RWPE1 (cell line): ENCODE measurements at regions not wholly inside any gene's neighbourhood (a gene's known extent, or its start where the extent isn't known, plus 50 kb on each side); places are given as distances from the start of the nearest gene placed in this dataset.

Source experiments
- CTCF ChIA-PET: fragments of 350-600 bp; sonication (Branson Sonifier 250); formaldehyde crosslinking; extraction: SDS; loops from one replicate; lab custom pipeline; 2021; lab: Yijun Ruan, JAX
- POLR2A ChIA-PET: fragments of 400-600 bp; formaldehyde crosslinking; extraction: SDS; loops from one replicate; lab custom pipeline; 2020; ENCODE audit warnings: antibody characterized with exemption; ENCODE audit not compliant: low non-redundant PET; lab: Yijun Ruan, JAX
- DNase-seq: peaks from one replicate; pipeline ENCODE4 v3.0.0; 2012; ENCODE audit warnings: low spot score
- H3K27ac ChIP-seq: fragments of 450-650 bp; 2 replicates; pipeline ENCODE4 v1.5.1; 2017
- TF ChIP-seq, protein P1 (sequence below): fragments of 450-650 bp; conservative IDR thresholded peaks from 2 replicates; pipeline ENCODE4 v1.5.1; 2017; ENCODE audit warnings: low read depth, mild to moderate bottlenecking

GRCh38 chr15:46723308-46723707, 994.0 kb upstream of the SEMA6D start:
- H3K27ac ChIP-seq: no peak overlapping the region
- ChIA-PET POLR2A (no interaction called here), CTCF (interaction anchor here (0.7 kb wide), 1 partner anchor 1033 kb away, joined by 3 read pairs; no protein-coding TSS in a partner anchor)
- TF ChIP-seq, protein P1, sequence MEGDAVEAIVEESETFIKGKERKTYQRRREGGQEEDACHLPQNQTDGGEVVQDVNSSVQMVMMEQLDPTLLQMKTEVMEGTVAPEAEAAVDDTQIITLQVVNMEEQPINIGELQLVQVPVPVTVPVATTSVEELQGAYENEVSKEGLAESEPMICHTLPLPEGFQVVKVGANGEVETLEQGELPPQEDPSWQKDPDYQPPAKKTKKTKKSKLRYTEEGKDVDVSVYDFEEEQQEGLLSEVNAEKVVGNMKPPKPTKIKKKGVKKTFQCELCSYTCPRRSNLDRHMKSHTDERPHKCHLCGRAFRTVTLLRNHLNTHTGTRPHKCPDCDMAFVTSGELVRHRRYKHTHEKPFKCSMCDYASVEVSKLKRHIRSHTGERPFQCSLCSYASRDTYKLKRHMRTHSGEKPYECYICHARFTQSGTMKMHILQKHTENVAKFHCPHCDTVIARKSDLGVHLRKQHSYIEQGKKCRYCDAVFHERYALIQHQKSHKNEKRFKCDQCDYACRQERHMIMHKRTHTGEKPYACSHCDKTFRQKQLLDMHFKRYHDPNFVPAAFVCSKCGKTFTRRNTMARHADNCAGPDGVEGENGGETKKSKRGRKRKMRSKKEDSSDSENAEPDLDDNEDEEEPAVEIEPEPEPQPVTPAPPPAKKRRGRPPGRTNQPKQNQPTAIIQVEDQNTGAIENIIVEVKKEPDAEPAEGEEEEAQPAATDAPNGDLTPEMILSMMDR: no peak
- DNase-seq: no peak

- TF ChIP-seq, protein P1: no peak
- POLR2A ChIA-PET: no interaction called here
- H3K27ac ChIP-seq: no peak overlapping the region
- no peak for DNase-seq
- CTCF ChIA-PET: interaction anchor here (0.7 kb wide), 1 partner anchor 28 kb away, joined by 4 read pairs; no protein-coding TSS in a partner anchor
Observed at GRCh38 chr15:46732060-46732459, 985.2 kb upstream of the SEMA6D start.

DNA sequence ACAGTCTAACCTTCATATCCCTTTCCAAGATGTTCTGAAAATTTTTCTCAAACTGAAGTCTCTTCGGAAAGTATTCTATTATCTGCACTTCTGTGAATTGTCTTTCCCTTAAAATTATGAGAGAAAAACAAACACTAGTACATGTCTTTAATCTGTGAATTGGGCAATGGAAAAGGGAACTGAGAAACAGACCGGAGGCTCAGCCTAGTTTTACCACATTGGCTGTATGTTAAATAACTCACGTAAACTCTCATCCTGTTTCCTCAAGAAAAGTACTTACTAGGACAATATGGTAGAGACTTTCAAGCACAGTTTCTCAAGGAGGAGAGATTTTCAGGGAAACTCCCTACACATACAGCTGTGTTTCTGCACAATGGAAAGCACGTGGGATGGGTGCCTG, 982.2 kb upstream of the SEMA6D start:
- POLR2A ChIA-PET: no interaction called here
- TF ChIP-seq, protein P1: no peak
- DNase-seq: no peak
- H3K27ac ChIP-seq: no peak overlapping the region
- CTCF ChIA-PET: no interaction called here

GRCh38 chr15:46751303-46751702, 966.0 kb upstream of the SEMA6D start:
- ChIA-PET POLR2A (no interaction called here), CTCF (interaction anchor here (0.6 to 0.7 kb wide), 2 partner anchors 1046 to 1059 kb away, joined by 3 read pairs; no protein-coding TSS in a partner anchor)
- no peak for DNase-seq
- no peak overlapping the region for H3K27ac ChIP-seq
- TF ChIP-seq, protein P1: no peak

- no peak overlapping the region for H3K27ac ChIP-seq
- TF ChIP-seq, protein P1: no peak
- no peak for DNase-seq
- CTCF ChIA-PET: no interaction called here
- POLR2A ChIA-PET: no interaction called here
Observed at GRCh38 chr15:46753946-46754345, 963.4 kb upstream of the SEMA6D start.

GRCh38 chr15:46763091-46763490, 954.2 kb upstream of the SEMA6D start:
- no peak for DNase-seq
- POLR2A ChIA-PET: no interaction called here
- TF ChIP-seq, protein P1: no peak
- no peak overlapping the region for H3K27ac ChIP-seq
- CTCF ChIA-PET: no interaction called here
